Neural cell (in vitro differentiated cells): ENCODE measurements at regions not wholly inside any gene's neighbourhood (a gene's known extent, or its start where the extent isn't known, plus 50 kb on each side); places are given as distances from the start of the nearest gene placed in this dataset.

Experiments used
- H2AFZ ChIP-seq: fragments of 200-600, 300-800 bp; sonication (generic), shearing (Covaris generic); 2 replicates; pipeline ENCODE4 v1.6.0; 2014; ENCODE audit warnings: low read depth, mild to moderate bottlenecking, antibody characterized with exemption, low read length, moderate library complexity
- H3F3A ChIP-seq: fragments of 200-600 bp; shearing (Covaris generic); 2 replicates; pipeline ENCODE4 v1.6.1; 2016; ENCODE audit warnings: mild to moderate bottlenecking, moderate library complexity, mixed read lengths, antibody characterized with exemption, low read length; ENCODE audit not compliant: insufficient read depth, poor library complexity, severe bottlenecking
- H3K27ac ChIP-seq: fragments of 200-600, 300-800 bp; sonication (generic), shearing (Covaris generic); 2 replicates; pipeline ENCODE4 v1.5.1; 2014; ENCODE audit warnings: mild to moderate bottlenecking, low read length, moderate library complexity
- H3K27me3 ChIP-seq: fragments of 300-800, 200-600 bp; sonication (generic), shearing (Covaris generic); 2 replicates; pipeline ENCODE4 v1.6.0; 2014; ENCODE audit warnings: mild to moderate bottlenecking, low read depth, low read length, moderate library complexity; ENCODE audit not compliant: insufficient read depth
- H3K36me3 ChIP-seq: fragments of 300-800, 200-600 bp; sonication (generic), shearing (Covaris generic); 2 replicates; pipeline ENCODE4 v1.5.1; 2014; ENCODE audit warnings: mild to moderate bottlenecking, antibody characterized with exemption, low read length, moderate library complexity; ENCODE audit not compliant: insufficient read depth
- H3K4me2 ChIP-seq: fragments of 300-800, 200-600 bp; sonication (generic), shearing (Covaris generic); 2 replicates; pipeline ENCODE4 v1.6.0; 2014; ENCODE audit warnings: mild to moderate bottlenecking, low read length
- H3K4me3 ChIP-seq: fragments of 300-800, 200-600 bp; sonication (generic), shearing (Covaris generic); 2 replicates; pipeline ENCODE4 v1.5.1; 2014; ENCODE audit warnings: mild to moderate bottlenecking, low read length, moderate library complexity
- H3K79me2 ChIP-seq: fragments of 200-600 bp; shearing (Covaris generic); replicated peaks from 2 replicates; pipeline ENCODE4 v1.6.0; 2014; ENCODE audit warnings: mild to moderate bottlenecking, low read length, moderate library complexity; ENCODE audit not compliant: insufficient read depth
- H3K9ac ChIP-seq: fragments of 300-800, 200-600 bp; sonication (generic), shearing (Covaris generic); 2 replicates; pipeline ENCODE4 v1.6.1; 2016; ENCODE audit warnings: mild to moderate bottlenecking, low read length, mixed read lengths
- H3K9me2 ChIP-seq: fragments of 200-600 bp; shearing (Covaris generic); 2 replicates; pipeline ENCODE4 v1.6.1; 2016; ENCODE audit warnings: mild to moderate bottlenecking, low read length, mixed read lengths; ENCODE audit not compliant: insufficient read depth
- H3K9me3 ChIP-seq: fragments of 200-600, 300-800 bp; sonication (generic), shearing (Covaris generic); 2 replicates; pipeline ENCODE4 v1.6.1; 2016; ENCODE audit warnings: mild to moderate bottlenecking, mixed run types, low read length, moderate library complexity, mixed read lengths
- H4K20me1 ChIP-seq: fragments of 200-600 bp; shearing (Covaris generic); 2 replicates; pipeline ENCODE4 v1.6.1; 2016; ENCODE audit warnings: mild to moderate bottlenecking, mixed run types; ENCODE audit not compliant: insufficient read depth
- CTCF ChIP-seq: fragments of 450-650 bp; IDR thresholded peaks from 2 replicates; pipeline ENCODE4 v1.5.1; 2014; ENCODE audit warnings: antibody characterized with exemption, mild to moderate bottlenecking, moderate library complexity; ENCODE audit not compliant: poor library complexity, severe bottlenecking
- EP300 ChIP-seq: fragments of 450-650 bp; conservative IDR thresholded peaks from 2 replicates; pipeline ENCODE4 v1.6.1; 2014; ENCODE audit warnings: antibody characterized with exemption, mild to moderate bottlenecking, moderate library complexity; ENCODE audit not compliant: poor library complexity, severe bottlenecking
- EZH2 ChIP-seq: fragments of 200-600, 300-800 bp; shearing (Covaris generic), sonication (generic); IDR thresholded peaks from 2 replicates; pipeline ENCODE4 v1.6.1; 2014; ENCODE audit warnings: antibody characterized with exemption, low read length, borderline replicate concordance, mild to moderate bottlenecking; ENCODE audit not compliant: insufficient read depth, poor library complexity, severe bottlenecking
- MXI1 ChIP-seq: fragments of 450-650 bp; conservative IDR thresholded peaks from 2 replicates; pipeline ENCODE4 v1.6.1; 2014; ENCODE audit warnings: antibody characterized with exemption, mild to moderate bottlenecking; ENCODE audit not compliant: poor library complexity, severe bottlenecking
- POLR2AphosphoS5 ChIP-seq: IDR thresholded peaks from 2 replicates; pipeline ENCODE4 v1.6.1; 2012
- RAD21 ChIP-seq: fragments of 450-650 bp; conservative IDR thresholded peaks from 2 replicates; pipeline ENCODE4 v1.6.1; 2014; ENCODE audit warnings: antibody characterized with exemption, mild to moderate bottlenecking, moderate library complexity
- REST ChIP-seq: IDR thresholded peaks from 2 replicates; pipeline ENCODE4 v1.6.1; 2012; ENCODE audit warnings: borderline replicate concordance
- SMC3 ChIP-seq: fragments of 450-650 bp; conservative IDR thresholded peaks from 2 replicates; pipeline ENCODE4 v1.6.1; 2014; ENCODE audit warnings: antibody characterized with exemption, mild to moderate bottlenecking, moderate library complexity; ENCODE audit not compliant: poor library complexity
- TAF1 ChIP-seq: IDR thresholded peaks from 2 replicates; pipeline ENCODE4 v1.6.1; 2012; ENCODE audit warnings: low read depth

GRCh38 chr6:25028328-25028727 is 92.6 kb upstream of the RIPOR2 start:
- H3K4me2 ChIP-seq: no peak overlapping the region
- H3K79me2 ChIP-seq: no peaks in the 10 kb centered on the region
- H4K20me1 ChIP-seq: no peaks in the 10 kb centered on the region
- H3F3A ChIP-seq: no peaks in the 10 kb centered on the region
- no peak for TF ChIP-seq REST
- no peak for TF ChIP-seq RAD21
- no peak for TF ChIP-seq EP300
- no peak for TF ChIP-seq EZH2
- no peak for TF ChIP-seq POLR2AphosphoS5
- no peak for TF ChIP-seq TAF1
- TF ChIP-seq MXI1: no peak
- no peak for TF ChIP-seq CTCF
- TF ChIP-seq SMC3: no peak
- no peak overlapping the region for H3K4me3 ChIP-seq
- no peak overlapping the region for H3K9ac ChIP-seq
- no peaks in the 10 kb centered on the region for H3K9me3 ChIP-seq
- H3K9me2 ChIP-seq: no peaks in the 10 kb centered on the region
- H3K36me3 ChIP-seq: no peaks in the 10 kb centered on the region
- H2AFZ ChIP-seq: no peak overlapping the region
- H3K27me3 ChIP-seq: no peaks in the 10 kb centered on the region
- no peak overlapping the region for H3K27ac ChIP-seq

- H3K4me2 ChIP-seq: no peak overlapping the region
- no peaks in the 10 kb centered on the region for H3K9me2 ChIP-seq
- H3K36me3 ChIP-seq: no peaks in the 10 kb centered on the region
- no peaks in the 10 kb centered on the region for H3K79me2 ChIP-seq
- H3K27ac ChIP-seq: no peak overlapping the region
- H3K9ac ChIP-seq: no peak overlapping the region
- no peak overlapping the region for H3K4me3 ChIP-seq
- H3K9me3 ChIP-seq: no peaks in the 10 kb centered on the region
- no peak overlapping the region for H2AFZ ChIP-seq
- no peaks in the 10 kb centered on the region for H4K20me1 ChIP-seq
- H3F3A ChIP-seq: no peaks in the 10 kb centered on the region
- no peaks in the 10 kb centered on the region for H3K27me3 ChIP-seq
- TF ChIP-seq POLR2AphosphoS5: no peak
- no peak for TF ChIP-seq TAF1
- TF ChIP-seq SMC3: no peak
- no peak for TF ChIP-seq REST
- TF ChIP-seq RAD21: no peak
- TF ChIP-seq CTCF: no peak
- no peak for TF ChIP-seq EZH2
- no peak for TF ChIP-seq EP300
These were observed 97.2 kb upstream of the RIPOR2 start for GRCh38 chr6:25032934-25033333.
